Thymus (tissue), 11 donors: ENCODE measurements at regions not wholly inside any gene's neighbourhood (a gene's known extent, or its start where the extent isn't known, plus 50 kb on each side); places are given as distances from the start of the nearest gene placed in this dataset.

Experiments used
- DNase-seq, 9 donors: peaks; one replicate each; pipeline ENCODE4 v3.0.0-alpha.2; 2013; ENCODE audit warnings: low spot score in 9 of 9, low read depth in 6 of 9, missing footprints in 1 of 9
- H3K27ac ChIP-seq, 2 donors: one replicate each; pipeline ENCODE4 v1.5.1; 2013; ENCODE audit warnings: control low read depth in 1 of 2, low read depth in 1 of 2, low read length in 1 of 2, mild to moderate bottlenecking in 1 of 2, moderate library complexity in 1 of 2
- H3K27me3 ChIP-seq, 2 donors: one replicate each; pipeline ENCODE4 v1.5.1; 2013; ENCODE audit warnings: low read length in 1 of 2; ENCODE audit not compliant: control insufficient read depth in 2 of 2, insufficient read depth in 1 of 2
- H3K36me3 ChIP-seq, 2 donors: one replicate each; pipeline ENCODE4 v1.5.1; 2013; ENCODE audit warnings: low read length in 1 of 2, mild to moderate bottlenecking in 1 of 2, moderate library complexity in 1 of 2; ENCODE audit not compliant: control insufficient read depth in 2 of 2, insufficient read depth in 2 of 2
- H3K4me1 ChIP-seq, 2 donors: one replicate each; pipeline ENCODE4 v1.5.1; 2013; ENCODE audit warnings: low read length in 2 of 2; ENCODE audit not compliant: control insufficient read depth in 2 of 2, insufficient read depth in 2 of 2
- H3K4me3 ChIP-seq, 2 donors: one replicate each; pipeline ENCODE4 v1.5.1; 2013; ENCODE audit warnings: low read length in 2 of 2, control low read depth in 1 of 2, mild to moderate bottlenecking in 1 of 2
- H3K9me3 ChIP-seq, 2 donors: one replicate each; pipeline ENCODE4 v1.5.1; 2013; ENCODE audit warnings: low read length in 1 of 2, mild to moderate bottlenecking in 1 of 2; ENCODE audit not compliant: control insufficient read depth in 2 of 2, insufficient read depth in 1 of 2
- WGBS: extraction: QIAGEN DNeasy Blood & Tissue Kit; methylation state at CpG from one replicate; pipeline ENCODE4 v1.1.7; 2013; 5-methylcytosine and 5-hydroxymethylcytosine counted together
- donor health status: healthy.

DNA sequence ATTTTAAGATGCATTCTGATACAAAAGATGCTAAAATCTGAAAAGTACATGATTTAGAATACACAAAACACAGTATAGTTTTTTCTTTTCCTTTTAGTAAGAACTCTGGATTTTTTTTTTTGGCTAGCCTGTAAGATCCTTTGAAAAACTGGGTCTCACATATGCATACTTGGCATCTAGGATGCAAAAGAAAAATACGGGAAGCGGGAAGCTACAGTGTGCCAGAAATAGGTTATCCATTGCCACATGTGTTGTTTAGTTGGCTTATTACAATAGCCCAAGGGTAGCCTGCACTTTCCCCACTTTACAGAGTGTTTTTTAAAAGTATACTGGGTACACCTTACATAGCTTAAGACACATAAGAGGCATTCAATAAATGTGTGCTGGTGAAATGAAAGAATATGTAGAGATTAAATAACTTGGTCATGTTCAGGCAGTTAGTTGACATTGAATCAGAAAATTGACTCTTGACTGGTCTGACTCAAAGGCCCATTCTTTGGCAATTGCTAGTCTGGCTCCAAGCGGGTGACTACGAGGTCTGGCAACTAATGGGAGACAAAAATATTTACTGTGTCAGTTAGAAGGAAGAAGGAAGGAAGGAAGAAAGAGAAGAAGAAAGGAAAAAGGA lies 286.8 kb upstream of the TRIB2 start:
- Histone ChIP-seq H3K27ac (no peak overlapping the region), H3K9me3 (no peaks in the 10 kb centered on the region), H3K36me3 (no peaks in the 10 kb centered on the region), H3K4me1 (no peaks in the 10 kb centered on the region), H3K4me3 (no peak overlapping the region), H3K27me3 (no peaks in the 10 kb centered on the region)
- 81% methylated on average over 4 of the region's 4 CpGs for WGBS
- no peak for DNase-seq

DNA sequence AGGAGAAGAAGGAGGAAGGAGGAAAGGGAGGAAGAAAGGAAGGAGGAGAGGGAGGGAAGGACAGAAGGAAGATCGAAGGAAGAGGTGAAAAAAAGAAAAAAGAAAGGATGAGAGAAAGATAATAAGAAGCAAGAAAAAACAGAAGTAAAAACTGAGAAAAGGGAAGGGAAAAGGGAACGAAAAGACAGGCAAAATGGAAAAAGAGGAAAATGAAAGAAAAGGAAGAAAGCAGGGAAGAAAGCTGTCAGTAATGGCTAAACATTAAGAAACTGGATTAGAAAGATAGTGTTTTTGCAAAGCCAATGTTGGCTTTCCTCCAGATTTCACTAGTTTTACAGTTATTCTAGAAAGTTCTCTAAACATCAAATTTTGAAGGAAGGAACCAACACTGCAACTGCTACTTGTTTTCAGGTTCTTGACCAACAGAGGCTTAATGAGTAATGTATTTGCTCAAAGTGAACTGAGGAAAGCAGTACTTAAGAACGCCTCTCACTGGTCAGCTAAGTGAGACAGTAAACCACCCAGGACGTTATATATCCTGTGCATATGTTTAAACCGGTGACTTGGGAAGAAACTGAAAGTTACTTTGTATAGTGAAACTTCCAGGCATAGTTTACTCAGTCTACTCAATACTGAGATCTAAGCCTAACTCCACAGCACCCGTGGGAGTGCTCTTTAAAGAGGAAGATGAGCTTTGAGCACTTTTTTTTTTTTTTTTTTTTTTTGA lies 286.2 kb upstream of the TRIB2 start:
- H3K27me3 ChIP-seq = no peaks in the 10 kb centered on the region
- 41% methylated on average over 6 of the region's 6 CpGs for WGBS
- no peaks in the 10 kb centered on the region for H3K9me3 ChIP-seq
- no peaks in the 10 kb centered on the region for H3K4me1 ChIP-seq
- H3K36me3 ChIP-seq = no peaks in the 10 kb centered on the region
- H3K4me3 ChIP-seq = no peak overlapping the region
- no peak overlapping the region for H3K27ac ChIP-seq
- peak in 2 of 9 donors; percentile 30 to 49 for DNase-seq

DNA sequence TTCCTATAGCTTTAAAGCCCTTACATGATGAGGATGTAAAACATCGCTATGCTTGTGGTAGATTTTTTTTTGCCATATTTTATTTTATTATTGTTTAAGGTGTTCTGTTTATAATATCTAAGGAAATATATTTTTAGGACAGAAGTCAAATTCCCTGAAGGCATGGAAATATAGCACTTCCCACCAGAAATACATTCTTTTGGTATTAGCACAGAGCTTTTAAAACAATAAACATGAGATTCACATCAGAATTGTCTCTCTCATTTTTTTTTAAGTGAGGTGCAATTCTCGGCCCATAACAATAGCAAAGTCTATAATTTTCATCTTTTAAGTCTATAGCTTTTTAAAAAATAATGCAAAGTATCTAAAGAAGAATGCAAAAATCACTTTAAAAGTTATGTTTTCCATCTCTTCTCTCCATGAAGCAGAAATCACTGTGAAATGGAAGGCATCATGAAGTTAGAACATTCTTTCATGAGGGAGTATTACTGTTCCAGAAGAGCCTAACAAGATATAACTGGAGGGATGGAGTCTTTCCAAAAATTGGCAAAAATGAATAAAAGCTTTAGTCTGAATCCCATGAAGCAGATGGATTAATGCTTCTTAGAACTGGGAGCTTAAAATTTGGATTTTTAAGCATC lies 283.6 kb upstream of the TRIB2 start:
- H3K27ac ChIP-seq = no peak overlapping the region
- 99% methylated on average over 2 of the region's 2 CpGs for WGBS
- H3K9me3 ChIP-seq = no peaks in the 10 kb centered on the region
- no peaks in the 10 kb centered on the region for H3K4me1 ChIP-seq
- H3K4me3 ChIP-seq = no peak overlapping the region
- H3K27me3 ChIP-seq = no peaks in the 10 kb centered on the region
- no peak for DNase-seq
- no peaks in the 10 kb centered on the region for H3K36me3 ChIP-seq

DNA sequence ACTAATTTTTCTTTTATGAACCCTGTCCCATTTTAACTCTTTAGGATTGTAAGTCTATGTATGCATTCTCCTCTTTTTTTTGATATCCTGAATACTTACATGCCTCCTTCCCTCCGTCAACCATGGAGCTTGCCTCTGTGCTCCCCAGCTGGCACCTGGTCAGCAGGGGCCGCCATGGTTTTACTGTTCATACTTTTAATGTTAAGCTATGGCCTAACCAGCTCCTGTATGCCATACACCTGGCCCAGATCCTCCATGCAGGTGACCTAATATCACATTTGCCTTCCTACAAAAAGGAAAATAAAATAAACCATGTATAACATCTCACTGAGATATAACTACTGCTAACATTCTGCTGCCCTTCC lies 283.1 kb upstream of the TRIB2 start:
- no peak for DNase-seq
- Histone ChIP-seq H3K4me3 (no peak overlapping the region), H3K36me3 (no peaks in the 10 kb centered on the region), H3K27ac (no peak overlapping the region), H3K4me1 (no peaks in the 10 kb centered on the region), H3K9me3 (no peaks in the 10 kb centered on the region), H3K27me3 (no peaks in the 10 kb centered on the region)
- 97% methylated on average over 2 of the region's 2 CpGs for WGBS

DNA sequence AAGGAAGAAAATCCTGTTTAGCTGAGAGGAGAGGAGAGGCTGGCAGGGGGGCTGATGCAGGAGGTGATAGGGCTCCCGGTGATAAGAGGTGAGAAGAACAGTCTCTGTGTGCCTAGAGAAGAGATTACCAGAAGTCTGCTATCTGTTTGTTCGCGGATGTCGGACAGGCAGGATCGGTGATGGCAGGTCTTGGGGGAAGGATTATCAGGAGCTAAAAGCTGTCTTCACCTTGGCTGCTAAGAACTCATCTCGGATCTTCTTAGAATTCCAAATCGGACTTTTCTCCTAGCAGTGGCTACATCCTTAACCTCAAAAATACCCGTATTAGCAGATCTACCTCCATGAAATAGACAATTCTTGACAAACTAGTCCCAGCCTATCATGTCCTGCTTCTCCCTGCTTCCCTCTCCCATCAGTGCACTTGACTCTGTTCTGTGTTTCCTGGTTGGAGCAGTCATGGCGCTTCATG lies 282.1 kb upstream of the TRIB2 start:
- no peaks in the 10 kb centered on the region for H3K27me3 ChIP-seq
- no peaks in the 10 kb centered on the region for H3K4me1 ChIP-seq
- no peak overlapping the region for H3K4me3 ChIP-seq
- WGBS = 98% methylated on average over 9 of the region's 9 CpGs
- no peaks in the 10 kb centered on the region for H3K36me3 ChIP-seq
- no peak for DNase-seq
- H3K27ac ChIP-seq = no peak overlapping the region
- H3K9me3 ChIP-seq = no peaks in the 10 kb centered on the region

DNA sequence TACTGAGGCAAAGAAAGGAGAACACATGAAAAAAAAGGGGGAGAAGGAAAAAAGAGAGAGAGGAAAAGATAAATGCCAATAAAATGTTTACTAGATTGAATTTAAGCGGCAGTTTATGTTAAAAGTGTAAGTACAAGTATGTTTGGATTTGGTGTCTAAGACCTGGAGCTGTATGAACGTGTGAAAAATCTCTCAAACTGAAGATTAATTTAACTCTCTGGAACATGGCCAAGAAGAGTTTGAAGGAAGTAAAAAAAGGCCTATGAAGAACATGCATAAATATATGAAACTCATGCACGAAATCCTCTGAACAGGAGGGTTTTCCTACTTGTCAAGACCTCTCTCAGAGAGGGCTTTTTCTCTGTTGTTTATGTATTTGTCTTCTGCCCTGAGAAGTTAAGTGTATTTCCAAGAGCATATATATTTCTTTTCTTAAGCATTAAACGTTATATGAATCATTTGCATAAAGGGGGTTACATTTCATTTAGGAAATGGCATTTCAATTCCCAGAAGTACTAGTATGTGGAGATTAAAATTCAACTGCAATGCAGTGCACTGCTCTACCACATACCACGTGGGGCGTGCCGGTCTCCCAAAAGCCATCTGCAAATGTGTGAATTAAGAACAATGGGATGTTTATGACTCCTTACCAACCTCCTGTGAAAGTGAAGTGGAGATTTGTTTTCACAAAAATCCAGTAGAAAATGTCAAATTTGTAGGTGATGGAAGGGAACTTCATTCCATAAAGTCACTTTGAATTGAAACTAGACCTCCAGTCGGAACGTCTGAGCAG lies 281.1 kb upstream of the TRIB2 start:
- H3K4me3 ChIP-seq = no peak overlapping the region
- H3K27ac ChIP-seq = no peak overlapping the region
- WGBS = 77% methylated on average over 9 of the region's 9 CpGs
- no peak for DNase-seq
- H3K4me1 ChIP-seq = no peaks in the 10 kb centered on the region
- no peaks in the 10 kb centered on the region for H3K9me3 ChIP-seq
- H3K27me3 ChIP-seq = no peaks in the 10 kb centered on the region
- H3K36me3 ChIP-seq = no peaks in the 10 kb centered on the region

DNA sequence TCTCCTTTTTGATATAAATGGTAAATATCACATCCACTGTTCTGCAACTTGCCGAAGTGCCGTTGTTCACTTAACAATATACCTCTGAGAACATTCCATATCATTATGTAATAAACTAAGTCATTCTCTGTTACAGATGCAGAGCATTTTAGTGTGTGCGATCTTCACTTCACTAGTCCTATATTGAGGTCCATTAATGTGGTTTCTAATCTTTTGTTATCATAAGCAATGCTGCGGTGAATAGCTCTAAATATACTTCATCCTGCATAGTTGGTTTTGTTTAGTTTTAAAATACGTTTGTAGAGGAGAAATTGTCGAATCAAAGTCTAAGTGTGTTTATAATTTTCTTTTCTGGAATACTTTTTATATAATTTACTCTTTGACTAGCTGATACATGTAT lies 280.3 kb upstream of the TRIB2 start:
- Histone ChIP-seq H3K27me3 (no peaks in the 10 kb centered on the region), H3K36me3 (no peaks in the 10 kb centered on the region), H3K27ac (no peak overlapping the region), H3K4me1 (no peaks in the 10 kb centered on the region), H3K4me3 (no peak overlapping the region), H3K9me3 (no peaks in the 10 kb centered on the region)
- WGBS = 54% methylated on average over 6 of the region's 6 CpGs
- DNase-seq = no peak

DNA sequence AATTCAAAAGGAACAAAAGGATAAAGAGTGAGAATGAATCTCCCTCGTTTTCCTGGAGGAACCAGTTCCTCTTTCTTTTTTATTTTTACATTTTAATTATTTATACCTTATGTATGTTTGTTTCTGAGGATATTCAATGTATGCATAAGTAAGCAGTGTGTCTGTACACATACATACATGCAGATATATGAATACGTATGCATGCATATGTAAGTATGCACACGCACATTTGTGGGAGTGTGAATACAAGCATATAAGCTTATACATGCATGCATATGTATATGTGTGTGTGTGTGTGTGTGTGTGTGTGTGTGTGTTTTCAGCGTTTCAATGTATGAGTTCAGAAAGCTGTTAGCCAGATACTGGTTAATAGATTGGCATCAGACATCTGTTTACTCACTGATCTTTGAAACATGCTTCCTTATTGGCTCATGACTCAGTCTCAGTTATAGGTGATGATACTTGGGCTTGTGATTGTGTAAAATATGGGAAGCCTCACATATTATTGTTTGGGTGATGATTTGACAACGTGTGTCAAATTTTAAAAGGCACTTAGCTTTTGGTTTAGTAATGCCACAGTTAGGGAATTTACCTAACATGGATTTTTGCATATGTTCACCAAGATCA lies 279.7 kb upstream of the TRIB2 start:
- no peak overlapping the region for H3K27ac ChIP-seq
- H3K9me3 ChIP-seq = no peaks in the 10 kb centered on the region
- H3K4me1 ChIP-seq = no peaks in the 10 kb centered on the region
- no peaks in the 10 kb centered on the region for H3K27me3 ChIP-seq
- no peaks in the 10 kb centered on the region for H3K36me3 ChIP-seq
- H3K4me3 ChIP-seq = no peak overlapping the region
- DNase-seq = no peak
- 81% methylated on average over 5 of the region's 5 CpGs for WGBS
